Activated CD4-positive, alpha-beta T cell treated with anti-CD3 and anti-CD28 coated beads for 24 hours (primary cell): ENCODE measurements at regions not wholly inside any gene's neighbourhood (a gene's known extent, or its start where the extent isn't known, plus 50 kb on each side); places are given as distances from the start of the nearest gene placed in this dataset.
"Not testable (repeated sequence)": the region's sequence is repeated elsewhere in the genome, so short reads cannot be mapped to it uniquely, and the experiment has no call there.

ENCODE experiments used
- DNase-seq, 2 donors: peaks; one replicate each; pipeline ENCODE4 v3.0.0-alpha.2; 2020; ENCODE audit warnings: low read depth in 2 of 2

GRCh38 chr3:150357923-150358607 lies 50.0 kb upstream of the TSC22D2 start:
- DNase-seq = no peak

- no peak for DNase-seq
Measured at GRCh38 chr3:150357140-150357539, 51.0 kb upstream of the TSC22D2 start.

DNA sequence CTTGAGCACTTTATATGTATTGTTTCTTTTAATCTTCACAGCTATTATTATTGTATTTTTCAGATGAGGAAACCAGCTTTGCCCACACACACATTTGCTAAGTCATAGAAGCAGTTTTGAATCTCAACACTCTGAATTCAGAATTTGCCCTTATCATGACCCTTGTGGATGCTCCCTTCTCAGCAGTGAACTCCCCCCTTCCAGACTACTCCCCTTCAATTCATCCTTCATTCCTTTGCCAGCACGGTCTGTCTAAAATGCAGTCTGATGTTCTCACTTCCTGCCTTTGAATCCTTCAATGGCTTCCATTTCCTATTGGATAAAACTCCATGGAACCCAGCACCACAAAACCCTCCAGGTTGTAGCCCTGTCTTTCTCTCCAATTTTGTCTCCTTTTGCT lies 52.5 kb upstream of the TSC22D2 start:
- DNase-seq = no peak

GRCh38 chr3:150352931-150353330 lies 55.2 kb upstream of the TSC22D2 start:
- no peak for DNase-seq

GRCh38 chr3:150351398-150351797 lies 56.7 kb upstream of the TSC22D2 start:
- DNase-seq = no peak

- no peak for DNase-seq
Measured at GRCh38 chr3:150349314-150350097, 58.6 kb upstream of the TSC22D2 start.

GRCh38 chr3:150348500-150348899 lies 59.6 kb upstream of the TSC22D2 start:
- no peak for DNase-seq

GRCh38 chr3:150346981-150347863 lies 60.9 kb upstream of the TSC22D2 start:
- DNase-seq = no peak

- no peak for DNase-seq
Measured at GRCh38 chr3:150346266-150346665, 61.8 kb upstream of the TSC22D2 start.

DNA sequence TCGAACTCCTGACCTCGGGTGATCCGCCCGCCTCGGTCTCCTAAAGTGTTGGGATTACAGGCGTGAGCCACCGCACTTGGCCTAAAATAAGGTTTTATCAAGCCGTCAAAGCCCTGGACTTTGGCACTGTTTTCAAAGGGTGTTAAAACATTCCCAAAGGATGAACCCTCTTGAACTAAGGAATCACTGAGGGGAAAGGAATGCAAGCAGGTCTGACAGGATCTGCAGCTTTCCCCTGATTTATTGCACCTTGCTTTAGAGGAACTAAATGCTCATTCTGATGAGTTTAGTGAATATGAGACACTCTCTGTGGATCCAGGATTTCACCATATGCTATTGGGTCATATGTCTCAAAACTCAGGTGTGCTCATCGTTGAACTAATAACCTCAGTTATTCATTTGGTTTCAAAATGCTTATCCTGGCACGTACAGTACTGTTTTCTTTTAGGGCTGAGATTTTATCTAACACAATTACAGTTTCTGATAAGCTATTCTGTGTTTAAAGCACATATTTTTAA lies 63.0 kb upstream of the TSC22D2 start:
- no peak for DNase-seq

DNA sequence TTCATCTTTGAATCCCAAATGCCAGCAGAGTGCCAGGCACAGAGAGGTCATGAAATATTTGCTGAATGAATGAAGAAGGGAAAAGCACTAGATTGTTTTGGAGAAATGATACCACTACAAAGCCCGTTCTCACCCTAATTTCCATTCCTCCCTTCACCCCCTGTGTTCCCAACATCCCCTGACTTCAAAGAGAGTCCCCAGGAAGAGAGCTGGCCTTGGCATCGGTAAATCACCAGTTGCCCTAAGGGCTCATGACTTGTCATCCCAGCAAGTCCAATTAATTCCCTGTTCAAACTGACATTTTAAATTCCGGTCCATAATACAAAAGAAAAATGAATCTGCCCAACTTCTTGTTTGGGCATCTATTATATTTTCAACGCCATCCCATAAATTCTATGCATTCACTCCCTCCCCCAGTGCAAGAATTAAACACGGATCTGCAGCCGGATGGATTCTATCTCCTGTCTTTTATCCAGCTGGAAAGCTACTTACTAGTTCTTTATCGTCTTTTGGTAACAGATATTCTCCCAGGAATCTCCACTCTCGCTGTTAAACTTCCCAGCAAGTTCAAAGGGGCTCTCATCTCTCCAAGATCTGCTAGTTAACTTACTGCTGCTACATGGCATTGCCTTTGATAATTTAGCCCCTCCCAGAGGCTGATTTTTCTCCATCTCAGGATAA lies 63.9 kb upstream of the TSC22D2 start:
- DNase-seq = no peak

GRCh38 chr3:150342896-150343467 lies 65.1 kb upstream of the TSC22D2 start:
- DNase-seq = no peak

GRCh38 chr3:150341891-150342290 lies 66.2 kb upstream of the TSC22D2 start:
- no peak for DNase-seq

- DNase-seq = not testable (repeated sequence)
Measured at GRCh38 chr3:150336363-150336762, 71.7 kb upstream of the TSC22D2 start.

GRCh38 chr3:150335631-150336030 lies 72.5 kb upstream of the TSC22D2 start:
- no peak for DNase-seq

- DNase-seq = no peak
Measured at GRCh38 chr3:150334974-150335373, 73.1 kb upstream of the TSC22D2 start.

GRCh38 chr3:150333477-150333876 lies 74.6 kb upstream of the TSC22D2 start:
- no peak for DNase-seq

DNA sequence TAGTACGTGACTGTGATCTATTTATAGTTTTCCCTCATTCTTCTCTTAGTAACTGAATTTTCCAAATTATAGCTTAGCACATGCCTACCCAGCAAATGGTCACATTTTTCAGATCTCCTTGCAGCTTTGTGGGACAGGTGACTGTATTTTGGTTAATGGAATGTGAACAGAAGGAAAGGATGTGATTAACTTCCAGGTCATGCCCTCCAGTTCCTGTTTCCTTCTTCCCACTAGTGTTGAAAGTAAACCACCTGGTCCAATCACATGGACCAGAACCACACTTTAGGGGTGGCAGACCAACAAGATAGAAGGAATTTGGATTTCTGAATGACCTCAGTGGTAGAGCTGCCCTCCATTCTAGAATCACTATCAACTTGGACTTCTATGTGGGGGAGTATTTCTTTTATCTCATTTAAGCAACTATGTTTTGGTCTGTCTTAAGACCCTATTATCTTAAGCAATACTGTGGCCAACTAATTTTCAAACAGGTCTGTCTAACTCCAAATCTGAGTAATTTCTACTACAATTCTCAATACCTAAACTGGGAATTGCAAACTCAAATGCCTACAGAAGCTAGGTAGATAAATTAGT lies 76.0 kb upstream of the TSC22D2 start:
- no peak for DNase-seq

DNA sequence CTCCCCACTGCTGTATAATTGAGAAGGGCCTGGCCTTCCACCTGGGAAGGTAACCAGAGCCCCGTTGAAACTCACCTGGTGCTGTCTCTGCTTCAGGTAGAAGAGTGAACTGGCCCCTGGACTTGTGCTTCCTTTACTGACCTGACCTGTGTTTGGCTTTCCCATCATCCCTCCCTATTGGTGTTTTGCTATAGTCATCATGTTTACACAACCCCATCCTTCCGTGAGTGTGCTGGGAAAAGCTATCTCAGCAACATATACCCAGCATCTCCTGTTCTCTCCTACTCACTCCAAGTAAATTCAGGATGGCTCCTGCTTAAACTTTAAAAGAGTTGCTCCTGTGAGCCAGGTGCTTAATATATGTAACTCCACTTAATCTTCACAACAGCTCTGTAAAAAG lies 77.2 kb upstream of the TSC22D2 start:
- no peak for DNase-seq

DNA sequence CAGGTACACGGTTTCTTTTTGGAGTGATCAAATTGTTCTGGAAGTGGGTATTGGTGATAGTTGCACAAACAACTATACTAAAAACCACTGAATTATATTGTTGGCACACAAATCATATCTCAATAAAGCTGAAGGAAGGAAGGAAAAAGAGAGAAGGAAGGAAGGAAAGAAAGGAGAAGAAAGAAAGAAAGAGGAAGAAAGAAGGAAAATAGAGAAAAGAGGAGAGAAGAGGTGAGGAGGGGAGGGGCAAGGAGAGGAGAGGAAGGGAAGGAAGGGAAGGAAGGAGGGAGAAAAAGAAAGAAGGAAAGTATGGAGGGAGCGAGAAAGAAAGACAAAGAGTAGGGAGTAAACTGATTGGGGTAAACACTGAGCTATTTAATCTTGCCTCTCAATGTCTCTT lies 77.9 kb upstream of the TSC22D2 start:
- DNase-seq = no peak

GRCh38 chr3:150329408-150329807 lies 78.7 kb upstream of the TSC22D2 start:
- DNase-seq = no peak
